ENCODE measurements at regions not wholly inside any gene's neighbourhood (a gene's known extent, or its start where the extent isn't known, plus 50 kb on each side); places are given as distances from the start of the nearest gene placed in this dataset.
"Not testable (repeated sequence)": the region's sequence is repeated elsewhere in the genome, so short reads cannot be mapped to it uniquely, and the experiment has no call there.

DNA sequence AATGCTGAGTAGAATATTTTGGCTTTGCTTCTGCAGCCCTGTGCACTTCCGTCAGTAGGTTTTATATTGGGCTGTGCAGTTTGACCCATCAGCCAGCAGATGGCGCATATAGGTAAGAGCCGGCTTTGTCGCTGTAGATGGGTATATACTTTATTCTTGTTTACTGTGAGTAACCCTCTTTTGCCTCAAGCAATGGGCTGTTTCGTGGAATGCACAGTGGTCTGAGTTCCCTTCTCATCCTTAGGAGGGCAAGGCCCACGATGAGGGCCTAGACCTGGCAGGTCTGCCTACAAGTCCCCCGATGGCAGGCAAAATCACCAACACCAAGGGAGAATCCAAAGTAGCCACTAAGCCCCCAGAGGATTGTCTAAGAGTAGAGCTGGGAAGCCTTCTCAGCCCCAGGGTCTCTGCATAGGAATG lies 1002.9 kb upstream of the KCND2 start:
- Histone ChIP-seq H3K9me3 (ENCODE audit: control insufficient read depth in 5 of 5, low read length in 5 of 5) (no peaks in the 10 kb centered on the region), H3K36me3 (ENCODE audit: control insufficient read depth in 5 of 5, insufficient read depth in 5 of 5, low read length in 5 of 5) (no peaks in the 10 kb centered on the region)

DNA sequence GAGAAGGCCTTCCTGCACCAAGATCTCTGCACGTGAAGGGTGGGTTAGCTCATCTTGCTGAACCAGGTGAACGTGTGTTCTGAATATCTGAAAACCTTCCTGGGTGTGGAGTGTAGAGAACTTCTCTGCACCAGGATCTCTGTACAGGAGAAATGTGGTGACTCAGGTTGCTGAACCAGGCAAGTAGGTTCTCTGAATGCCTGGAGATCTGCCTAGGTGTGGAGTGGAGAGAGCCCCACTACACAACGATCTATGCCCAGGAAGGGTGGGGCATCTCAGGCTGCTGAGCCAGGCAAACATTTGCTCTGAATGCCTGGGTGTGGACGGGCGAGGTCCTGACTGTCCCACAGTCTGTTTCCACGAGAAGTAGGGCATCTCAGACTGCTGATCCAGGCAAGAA lies 1002.3 kb upstream of the KCND2 start:
- H3K27me3 ChIP-seq (ENCODE audit: control insufficient read depth in 5 of 5, insufficient read depth in 4 of 5, low read length in 5 of 5), result no peaks in the 10 kb centered on the region
- no peak overlapping the region for H3K9ac ChIP-seq (ENCODE audit: low read length in 5 of 5)
- H3K36me3 ChIP-seq (ENCODE audit: control insufficient read depth in 5 of 5, insufficient read depth in 5 of 5, low read length in 5 of 5), result no peaks in the 10 kb centered on the region
- no peak overlapping the region for H3K4me3 ChIP-seq (ENCODE audit: low read depth in 1 of 5, low read length in 5 of 5)
- H3K27ac ChIP-seq (ENCODE audit: low read depth, low read length), result no peak overlapping the region
- no peaks in the 10 kb centered on the region for H3K9me3 ChIP-seq (ENCODE audit: control insufficient read depth in 5 of 5, low read length in 5 of 5)
- peaks cover 0 to 11% (median 0%) of the 10 kb centered on the region in 5 donors for H3K4me1 ChIP-seq (ENCODE audit: control insufficient read depth in 5 of 5, insufficient read depth in 5 of 5, low read length in 5 of 5)

More for the DNA sequence above, 1002.9 kb upstream of the KCND2 start:
- no peak overlapping the region for H3K4me3 ChIP-seq (ENCODE audit: low read depth in 1 of 5, low read length in 5 of 5)
- no peak overlapping the region for H3K9ac ChIP-seq (ENCODE audit: low read length in 5 of 5)
- H3K27ac ChIP-seq (ENCODE audit: low read depth, low read length), result no peak overlapping the region
- no peaks in the 10 kb centered on the region for H3K27me3 ChIP-seq (ENCODE audit: control insufficient read depth in 5 of 5, insufficient read depth in 4 of 5, low read length in 5 of 5)
- H3K4me1 ChIP-seq (ENCODE audit: control insufficient read depth in 5 of 5, insufficient read depth in 5 of 5, low read length in 5 of 5), result peaks cover 0 to 11% (median 0%) of the 10 kb centered on the region in 5 donors

DNA sequence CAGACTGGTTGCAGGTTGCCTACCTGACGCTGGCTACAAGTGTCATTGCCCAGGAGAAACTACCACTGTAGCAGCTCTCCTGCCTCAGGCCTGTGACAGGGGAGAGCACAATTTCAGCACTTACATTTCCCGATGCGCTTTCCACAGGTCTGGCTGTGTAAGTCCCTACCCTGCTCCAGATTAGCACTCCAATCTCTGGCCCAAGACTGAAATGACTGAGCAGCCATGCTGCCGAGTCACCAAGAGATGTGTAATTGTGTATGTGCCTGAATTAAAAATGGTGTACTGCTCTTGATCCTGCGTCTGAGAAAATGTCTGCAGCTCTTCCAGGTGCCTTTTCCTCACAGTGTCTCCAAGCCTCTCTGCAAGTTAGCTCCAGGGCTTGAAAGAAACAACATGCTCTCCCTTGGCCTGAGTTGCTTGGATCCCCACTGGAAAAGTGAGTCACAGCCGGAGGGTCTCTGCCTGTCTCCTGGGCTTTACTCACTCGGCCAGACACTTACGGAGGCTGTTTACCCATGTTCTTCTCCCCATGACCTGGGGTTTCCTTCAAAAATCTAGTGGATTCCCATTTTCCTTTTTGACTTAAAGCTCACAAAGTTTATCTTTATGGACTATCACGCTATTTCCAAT lies 1001.7 kb upstream of the KCND2 start:
- no peak overlapping the region for H3K9ac ChIP-seq (ENCODE audit: low read length in 5 of 5)
- no peaks in the 10 kb centered on the region for H3K9me3 ChIP-seq (ENCODE audit: control insufficient read depth in 5 of 5, low read length in 5 of 5)
- H3K36me3 ChIP-seq (ENCODE audit: control insufficient read depth in 5 of 5, insufficient read depth in 5 of 5, low read length in 5 of 5), result no peaks in the 10 kb centered on the region
- no peaks in the 10 kb centered on the region for H3K27me3 ChIP-seq (ENCODE audit: control insufficient read depth in 5 of 5, insufficient read depth in 4 of 5, low read length in 5 of 5)
- peaks cover 0 to 11% (median 0%) of the 10 kb centered on the region in 5 donors for H3K4me1 ChIP-seq (ENCODE audit: control insufficient read depth in 5 of 5, insufficient read depth in 5 of 5, low read length in 5 of 5)
- no peak overlapping the region for H3K4me3 ChIP-seq (ENCODE audit: low read depth in 1 of 5, low read length in 5 of 5)
- H3K27ac ChIP-seq (ENCODE audit: low read depth, low read length), result no peak overlapping the region

DNA sequence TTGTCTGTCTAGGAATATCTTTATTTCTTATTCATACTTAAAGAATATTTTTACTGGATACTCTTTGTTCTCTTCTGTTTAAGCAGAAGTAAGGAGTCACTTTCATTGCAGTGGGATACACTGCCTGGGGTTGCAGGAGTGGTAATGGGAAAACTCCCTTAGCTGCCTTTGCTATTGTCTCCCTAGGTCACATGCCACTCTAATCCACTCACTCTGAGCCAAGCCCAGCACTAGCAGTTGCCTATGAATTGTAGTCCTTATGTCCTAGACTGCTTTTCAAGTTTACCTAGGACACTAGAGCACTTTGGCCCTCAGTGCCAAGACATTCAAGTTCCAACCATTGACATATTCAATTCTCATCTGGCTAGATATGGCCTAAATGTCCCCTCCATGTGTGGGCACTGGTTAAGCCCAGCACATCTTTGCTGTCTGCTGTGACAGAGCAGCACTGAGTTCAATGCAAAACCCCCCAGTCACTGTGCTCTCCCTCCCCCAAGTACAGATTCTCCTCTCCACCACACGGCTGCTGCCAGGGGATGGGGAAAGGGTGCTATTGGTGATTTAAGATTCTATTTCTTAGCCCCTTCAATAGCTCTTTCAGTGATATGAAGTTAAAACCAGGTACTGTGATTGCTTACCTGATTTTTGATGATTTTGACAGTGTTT lies 991.7 kb upstream of the KCND2 start:
- Histone ChIP-seq H3K36me3 (ENCODE audit: control insufficient read depth in 5 of 5, insufficient read depth in 5 of 5, low read length in 5 of 5) (no peaks in the 10 kb centered on the region), H3K27me3 (ENCODE audit: control insufficient read depth in 5 of 5, insufficient read depth in 4 of 5, low read length in 5 of 5) (no peaks in the 10 kb centered on the region), H3K4me1 (ENCODE audit: control insufficient read depth in 5 of 5, insufficient read depth in 5 of 5, low read length in 5 of 5) (no peaks in the 10 kb centered on the region), H3K9me3 (ENCODE audit: control insufficient read depth in 5 of 5, low read length in 5 of 5) (no peaks in the 10 kb centered on the region), H3K27ac (ENCODE audit: low read depth, low read length) (no peak overlapping the region), H3K4me3 (ENCODE audit: low read depth in 1 of 5, low read length in 5 of 5) (no peak overlapping the region), H3K9ac (ENCODE audit: low read length in 5 of 5) (no peak overlapping the region)

DNA sequence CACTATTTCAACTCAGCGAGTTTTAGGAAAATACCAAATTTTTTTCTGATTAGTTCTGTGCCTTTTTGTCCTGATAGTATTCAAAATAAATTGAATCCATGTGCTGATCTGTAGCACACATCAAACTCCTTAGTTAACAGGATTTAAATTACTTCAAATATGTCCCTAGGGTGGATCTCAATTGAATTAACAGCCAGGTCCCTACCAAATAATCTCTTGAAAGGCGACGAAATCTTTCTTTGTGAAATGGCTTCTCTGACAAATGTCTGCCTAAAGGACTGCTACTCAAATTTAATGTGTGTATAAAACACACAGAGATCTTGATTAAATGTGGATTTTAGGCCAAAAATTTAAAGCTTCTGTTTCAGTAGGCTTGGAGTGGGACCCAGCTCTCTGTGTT lies 989.6 kb upstream of the KCND2 start:
- no peaks in the 10 kb centered on the region for H3K27me3 ChIP-seq (ENCODE audit: control insufficient read depth in 5 of 5, insufficient read depth in 4 of 5, low read length in 5 of 5)

DNA sequence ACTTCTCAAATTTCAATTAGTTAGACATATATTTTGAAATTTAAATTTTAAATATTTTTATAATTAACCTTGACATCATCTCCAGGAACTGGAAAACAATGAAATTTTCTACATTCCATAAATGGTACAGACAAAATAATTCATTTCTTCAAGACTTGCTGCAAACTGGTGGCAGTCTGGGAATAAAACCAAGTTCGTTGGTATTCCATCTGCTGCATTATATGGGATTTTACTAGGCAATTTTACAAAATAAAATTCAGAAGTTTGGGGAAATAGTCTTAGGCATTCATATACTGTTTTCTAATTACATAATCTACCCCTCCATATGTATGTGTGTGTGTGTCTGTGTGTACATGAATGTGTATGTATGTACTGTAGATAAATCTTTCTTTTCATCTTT lies 984.6 kb upstream of the KCND2 start:
- H3K4me3 ChIP-seq (ENCODE audit: low read depth in 1 of 5, low read length in 5 of 5), result no peak overlapping the region
- no peak overlapping the region for H3K27ac ChIP-seq (ENCODE audit: low read depth, low read length)
- no peaks in the 10 kb centered on the region for H3K27me3 ChIP-seq (ENCODE audit: control insufficient read depth in 5 of 5, insufficient read depth in 4 of 5, low read length in 5 of 5)
- H3K9ac ChIP-seq (ENCODE audit: low read length in 5 of 5), result no peak overlapping the region
- H3K36me3 ChIP-seq (ENCODE audit: control insufficient read depth in 5 of 5, insufficient read depth in 5 of 5, low read length in 5 of 5), result no peaks in the 10 kb centered on the region
- no peaks in the 10 kb centered on the region for H3K9me3 ChIP-seq (ENCODE audit: control insufficient read depth in 5 of 5, low read length in 5 of 5)
- H3K4me1 ChIP-seq (ENCODE audit: control insufficient read depth in 5 of 5, insufficient read depth in 5 of 5, low read length in 5 of 5), result no peaks in the 10 kb centered on the region

More for the DNA sequence above, 989.6 kb upstream of the KCND2 start:
- Histone ChIP-seq H3K27ac (ENCODE audit: low read depth, low read length) (no peak overlapping the region), H3K9ac (ENCODE audit: low read length in 5 of 5) (no peak overlapping the region), H3K36me3 (ENCODE audit: control insufficient read depth in 5 of 5, insufficient read depth in 5 of 5, low read length in 5 of 5) (no peaks in the 10 kb centered on the region), H3K4me1 (ENCODE audit: control insufficient read depth in 5 of 5, insufficient read depth in 5 of 5, low read length in 5 of 5) (no peaks in the 10 kb centered on the region), H3K9me3 (ENCODE audit: control insufficient read depth in 5 of 5, low read length in 5 of 5) (no peaks in the 10 kb centered on the region), H3K4me3 (ENCODE audit: low read depth in 1 of 5, low read length in 5 of 5) (no peak overlapping the region)

DNA sequence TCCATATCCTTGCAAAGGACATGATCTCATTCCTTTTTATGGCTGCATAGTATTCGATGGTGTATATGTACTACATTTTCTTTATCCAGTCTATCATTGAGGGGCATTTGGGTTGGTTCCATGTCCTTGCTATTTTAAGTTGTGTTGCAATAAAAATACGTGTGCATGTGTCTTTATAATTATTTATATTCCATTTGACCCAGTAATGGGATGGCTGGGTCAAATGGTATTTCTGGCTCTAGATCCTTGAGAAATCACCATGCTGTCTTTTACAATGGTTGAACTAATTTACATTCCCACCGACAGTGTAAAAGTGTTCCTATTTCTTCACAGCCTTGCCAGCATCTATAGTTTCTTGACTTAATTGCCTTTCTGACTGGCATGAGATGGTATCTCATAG lies 972.6 kb upstream of the KCND2 start:
- H3K4me3 ChIP-seq (ENCODE audit: low read depth in 1 of 5, low read length in 5 of 5); H3K4me1 ChIP-seq (ENCODE audit: control insufficient read depth in 5 of 5, insufficient read depth in 5 of 5, low read length in 5 of 5); H3K36me3 ChIP-seq (ENCODE audit: control insufficient read depth in 5 of 5, insufficient read depth in 5 of 5, low read length in 5 of 5); H3K27me3 ChIP-seq (ENCODE audit: control insufficient read depth in 5 of 5, insufficient read depth in 4 of 5, low read length in 5 of 5); H3K27ac ChIP-seq (ENCODE audit: low read depth, low read length); H3K9me3 ChIP-seq (ENCODE audit: control insufficient read depth in 5 of 5, low read length in 5 of 5); H3K9ac ChIP-seq (ENCODE audit: low read length in 5 of 5): not testable (repeated sequence)

DNA sequence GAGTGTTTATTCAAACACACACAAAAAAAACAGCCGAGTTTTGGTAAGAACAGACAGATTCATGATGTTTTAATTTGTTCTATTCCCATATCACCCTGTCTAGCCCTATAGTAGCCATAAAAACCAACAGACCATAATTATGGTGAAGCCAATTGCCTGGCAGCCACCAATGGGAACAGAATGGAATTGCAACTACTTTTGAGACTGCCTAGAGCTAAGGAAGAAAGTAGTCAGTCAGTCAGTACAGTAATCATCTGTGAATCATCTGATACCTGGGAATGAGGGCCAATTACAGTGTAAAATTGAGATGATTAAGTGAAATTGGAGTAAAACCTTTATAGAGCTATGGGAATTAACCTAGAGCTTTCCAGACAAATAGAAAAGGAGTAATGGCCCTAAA lies 952.7 kb upstream of the KCND2 start:
- H3K4me3 ChIP-seq (ENCODE audit: low read depth in 1 of 5, low read length in 5 of 5), result no peak overlapping the region
- no peak overlapping the region for H3K27ac ChIP-seq (ENCODE audit: low read depth, low read length)
- no peaks in the 10 kb centered on the region for H3K36me3 ChIP-seq (ENCODE audit: control insufficient read depth in 5 of 5, insufficient read depth in 5 of 5, low read length in 5 of 5)
- H3K9me3 ChIP-seq (ENCODE audit: control insufficient read depth in 5 of 5, low read length in 5 of 5), result no peaks in the 10 kb centered on the region
- no peak overlapping the region for H3K9ac ChIP-seq (ENCODE audit: low read length in 5 of 5)
- H3K27me3 ChIP-seq (ENCODE audit: control insufficient read depth in 5 of 5, insufficient read depth in 4 of 5, low read length in 5 of 5), result no peaks in the 10 kb centered on the region
- H3K4me1 ChIP-seq (ENCODE audit: control insufficient read depth in 5 of 5, insufficient read depth in 5 of 5, low read length in 5 of 5), result no peaks in the 10 kb centered on the region

DNA sequence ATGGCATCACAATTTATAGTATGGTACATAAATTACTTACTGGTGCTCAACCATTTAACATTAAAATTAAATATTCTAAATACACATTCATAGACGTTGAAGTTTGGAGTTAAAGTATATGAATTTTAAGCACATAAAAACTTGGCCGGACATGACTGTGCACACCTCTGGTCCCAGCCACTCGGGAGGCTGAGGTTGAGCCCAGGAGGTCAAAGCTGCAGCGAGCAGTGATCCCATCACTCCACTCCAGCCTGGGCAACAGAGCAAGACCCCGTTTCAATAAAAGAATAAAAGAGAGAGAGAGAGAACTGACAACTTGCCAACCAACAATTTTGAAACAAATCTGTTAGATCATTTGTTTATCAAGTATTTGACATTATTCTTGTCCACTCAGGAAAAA lies 943.3 kb upstream of the KCND2 start:
- no peak overlapping the region for H3K9ac ChIP-seq (ENCODE audit: low read length in 5 of 5)
- no peaks in the 10 kb centered on the region for H3K27me3 ChIP-seq (ENCODE audit: control insufficient read depth in 5 of 5, insufficient read depth in 4 of 5, low read length in 5 of 5)
- no peak overlapping the region for H3K4me3 ChIP-seq (ENCODE audit: low read depth in 1 of 5, low read length in 5 of 5)
- H3K27ac ChIP-seq (ENCODE audit: low read depth, low read length), result no peak overlapping the region
- H3K36me3 ChIP-seq (ENCODE audit: control insufficient read depth in 5 of 5, insufficient read depth in 5 of 5, low read length in 5 of 5), result no peaks in the 10 kb centered on the region
- peaks cover 0 to 2% (median 0%) of the 10 kb centered on the region in 5 donors for H3K9me3 ChIP-seq (ENCODE audit: control insufficient read depth in 5 of 5, low read length in 5 of 5)
- H3K4me1 ChIP-seq (ENCODE audit: control insufficient read depth in 5 of 5, insufficient read depth in 5 of 5, low read length in 5 of 5), result no peaks in the 10 kb centered on the region

DNA sequence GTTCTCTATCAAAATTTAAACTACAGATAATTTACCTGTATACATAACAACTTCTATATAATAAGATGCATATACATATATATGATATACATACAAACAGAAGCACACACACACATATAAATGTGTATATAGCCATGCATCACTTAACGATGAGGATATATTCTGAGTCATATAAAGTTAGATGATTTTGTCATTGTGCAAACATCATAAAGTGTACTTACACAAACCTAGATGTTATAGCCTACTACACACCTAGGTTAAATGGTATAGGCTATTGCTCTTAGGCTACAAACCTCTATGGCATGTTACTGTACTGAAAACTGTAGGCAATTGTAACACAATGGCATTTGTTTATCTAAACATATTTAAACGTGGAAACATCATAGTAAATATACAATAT lies 937.6 kb upstream of the KCND2 start:
- no peaks in the 10 kb centered on the region for H3K9me3 ChIP-seq (ENCODE audit: control insufficient read depth in 5 of 5, low read length in 5 of 5)
- no peak overlapping the region for H3K4me3 ChIP-seq (ENCODE audit: low read depth in 1 of 5, low read length in 5 of 5)
- H3K9ac ChIP-seq (ENCODE audit: low read length in 5 of 5), result no peak overlapping the region
- H3K36me3 ChIP-seq (ENCODE audit: control insufficient read depth in 5 of 5, insufficient read depth in 5 of 5, low read length in 5 of 5), result no peaks in the 10 kb centered on the region
- H3K4me1 ChIP-seq (ENCODE audit: control insufficient read depth in 5 of 5, insufficient read depth in 5 of 5, low read length in 5 of 5), result no peaks in the 10 kb centered on the region
- H3K27ac ChIP-seq (ENCODE audit: low read depth, low read length), result no peak overlapping the region
- no peaks in the 10 kb centered on the region for H3K27me3 ChIP-seq (ENCODE audit: control insufficient read depth in 5 of 5, insufficient read depth in 4 of 5, low read length in 5 of 5)

Data from subcutaneous abdominal adipose tissue (tissue), 5 donors.